ENCODE measurements at regions not wholly inside any gene's neighbourhood (a gene's known extent, or its start where the extent isn't known, plus 50 kb on each side); places are given as distances from the start of the nearest gene placed in this dataset.

DNA sequence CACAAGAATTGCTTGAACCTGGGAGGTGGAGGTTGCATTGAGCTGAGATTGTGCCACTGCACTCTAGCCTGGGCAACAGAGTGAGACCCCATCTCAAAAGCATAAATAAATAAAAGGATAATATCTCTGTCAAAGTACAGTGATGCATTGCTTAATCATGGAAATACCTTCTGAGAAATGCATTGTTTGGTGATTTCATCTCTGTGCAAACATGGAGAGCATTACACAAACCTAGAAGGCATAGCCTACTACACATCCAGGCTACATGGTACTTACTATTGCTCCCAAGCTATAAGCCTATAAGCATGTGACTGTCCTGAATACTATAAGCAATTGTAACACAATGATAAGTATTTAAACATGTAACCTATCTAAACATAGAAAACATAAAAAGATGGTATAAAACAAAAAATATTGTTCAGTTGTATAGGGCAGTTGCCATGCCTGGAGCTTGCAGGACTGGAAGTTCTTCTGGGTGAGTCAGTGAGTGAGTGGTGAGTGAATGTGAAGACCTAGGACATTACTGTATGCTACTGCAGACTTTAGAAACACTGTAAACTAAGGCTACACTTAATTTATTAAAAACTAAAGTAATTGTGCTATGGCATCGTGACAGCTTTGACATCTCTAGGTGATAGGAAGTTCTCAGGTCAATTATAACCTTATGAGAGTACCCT lies 93.6 kb upstream of the SNRPN start:
- no peak for TF ChIP-seq PBX3 (IDR thresholded peaks at IDR 0.05)
- TF ChIP-seq, protein P1, sequence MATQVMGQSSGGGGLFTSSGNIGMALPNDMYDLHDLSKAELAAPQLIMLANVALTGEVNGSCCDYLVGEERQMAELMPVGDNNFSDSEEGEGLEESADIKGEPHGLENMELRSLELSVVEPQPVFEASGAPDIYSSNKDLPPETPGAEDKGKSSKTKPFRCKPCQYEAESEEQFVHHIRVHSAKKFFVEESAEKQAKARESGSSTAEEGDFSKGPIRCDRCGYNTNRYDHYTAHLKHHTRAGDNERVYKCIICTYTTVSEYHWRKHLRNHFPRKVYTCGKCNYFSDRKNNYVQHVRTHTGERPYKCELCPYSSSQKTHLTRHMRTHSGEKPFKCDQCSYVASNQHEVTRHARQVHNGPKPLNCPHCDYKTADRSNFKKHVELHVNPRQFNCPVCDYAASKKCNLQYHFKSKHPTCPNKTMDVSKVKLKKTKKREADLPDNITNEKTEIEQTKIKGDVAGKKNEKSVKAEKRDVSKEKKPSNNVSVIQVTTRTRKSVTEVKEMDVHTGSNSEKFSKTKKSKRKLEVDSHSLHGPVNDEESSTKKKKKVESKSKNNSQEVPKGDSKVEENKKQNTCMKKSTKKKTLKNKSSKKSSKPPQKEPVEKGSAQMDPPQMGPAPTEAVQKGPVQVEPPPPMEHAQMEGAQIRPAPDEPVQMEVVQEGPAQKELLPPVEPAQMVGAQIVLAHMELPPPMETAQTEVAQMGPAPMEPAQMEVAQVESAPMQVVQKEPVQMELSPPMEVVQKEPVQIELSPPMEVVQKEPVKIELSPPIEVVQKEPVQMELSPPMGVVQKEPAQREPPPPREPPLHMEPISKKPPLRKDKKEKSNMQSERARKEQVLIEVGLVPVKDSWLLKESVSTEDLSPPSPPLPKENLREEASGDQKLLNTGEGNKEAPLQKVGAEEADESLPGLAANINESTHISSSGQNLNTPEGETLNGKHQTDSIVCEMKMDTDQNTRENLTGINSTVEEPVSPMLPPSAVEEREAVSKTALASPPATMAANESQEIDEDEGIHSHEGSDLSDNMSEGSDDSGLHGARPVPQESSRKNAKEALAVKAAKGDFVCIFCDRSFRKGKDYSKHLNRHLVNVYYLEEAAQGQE (IDR thresholded peaks at IDR 0.05), result no peak
- no peak for TF ChIP-seq ESRRA (IDR thresholded peaks at IDR 0.05; ENCODE audit: borderline replicate concordance, low read length)
- TF ChIP-seq CTCF (IDR thresholded peaks at IDR 0.05), result no peak
- TF ChIP-seq BCL3 (IDR thresholded peaks at IDR 0.05), result no peak
- TF ChIP-seq, protein P2, sequence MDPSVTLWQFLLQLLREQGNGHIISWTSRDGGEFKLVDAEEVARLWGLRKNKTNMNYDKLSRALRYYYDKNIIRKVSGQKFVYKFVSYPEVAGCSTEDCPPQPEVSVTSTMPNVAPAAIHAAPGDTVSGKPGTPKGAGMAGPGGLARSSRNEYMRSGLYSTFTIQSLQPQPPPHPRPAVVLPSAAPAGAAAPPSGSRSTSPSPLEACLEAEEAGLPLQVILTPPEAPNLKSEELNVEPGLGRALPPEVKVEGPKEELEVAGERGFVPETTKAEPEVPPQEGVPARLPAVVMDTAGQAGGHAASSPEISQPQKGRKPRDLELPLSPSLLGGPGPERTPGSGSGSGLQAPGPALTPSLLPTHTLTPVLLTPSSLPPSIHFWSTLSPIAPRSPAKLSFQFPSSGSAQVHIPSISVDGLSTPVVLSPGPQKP (IDR thresholded peaks at IDR 0.05; ENCODE audit: low read depth, low read length), result no peak
- TF ChIP-seq JUN (IDR thresholded peaks at IDR 0.05), result no peak
- TF ChIP-seq POLR2A (IDR thresholded peaks at IDR 0.05; ENCODE audit: low read length), result no peak

Data from A549 (cell line).